ENCODE measurements at regions not wholly inside any gene's neighbourhood (a gene's known extent, or its start where the extent isn't known, plus 50 kb on each side); places are given as distances from the start of the nearest gene placed in this dataset.

- TF ChIP-seq CEBPB (IDR thresholded peaks at IDR 0.05): no peak
- TF ChIP-seq REST (IDR thresholded peaks at IDR 0.05; ENCODE audit: low read depth): no peak
- TF ChIP-seq TCF12 (IDR thresholded peaks at IDR 0.05; ENCODE audit: low read depth): no peak
- no peak for TF ChIP-seq EP300 (IDR thresholded peaks at IDR 0.05; ENCODE audit: borderline replicate concordance)
- no peak for TF ChIP-seq YY1 (IDR thresholded peaks at IDR 0.05; ENCODE audit: low read depth)
- no peak for TF ChIP-seq USF1 (IDR thresholded peaks at IDR 0.05)
- no peak for TF ChIP-seq CREB1 (IDR thresholded peaks at IDR 0.05; ENCODE audit: low read depth)
- TF ChIP-seq RAD21 (IDR thresholded peaks at IDR 0.05; ENCODE audit: low read depth): no peak
- no peak for TF ChIP-seq TAF1 (IDR thresholded peaks at IDR 0.05; ENCODE audit: low read depth)
Observed at GRCh38 chr2:105625632-105626031, 119.1 kb upstream of the NCK2 start.
